Testis (tissue), 2 donors: ENCODE measurements at regions not wholly inside any gene's neighbourhood (a gene's known extent, or its start where the extent isn't known, plus 50 kb on each side); places are given as distances from the start of the nearest gene placed in this dataset.

Source experiments
- DNase-seq: peaks from one replicate; pipeline ENCODE4 v3.0.0-alpha.2; 2019
- H3K27ac ChIP-seq, 2 donors: fragments of 200-600 bp; sonication (generic); one replicate each; pipeline ENCODE4 v1.5.1; 2019
- H3K27me3 ChIP-seq: fragments of 200-600 bp; sonication (generic); one replicate; pipeline ENCODE4 v1.5.1; 2019
- H3K36me3 ChIP-seq: fragments of 200-600 bp; sonication (generic); one replicate; pipeline ENCODE4 v1.5.1; 2017; ENCODE audit warnings: low read depth; ENCODE audit errors: missing control alignments
- H3K4me1 ChIP-seq: fragments of 200-600 bp; sonication (generic); one replicate; pipeline ENCODE4 v1.5.1; 2019
- H3K4me3 ChIP-seq, 2 donors: fragments of 200-600 bp; sonication (generic); one replicate each; pipeline ENCODE4 v1.5.1; 2017 to 2019
- H3K9me3 ChIP-seq: fragments of 200-600 bp; sonication (generic); one replicate; pipeline ENCODE4 v1.5.1; 2017
- POLR2A ChIP-seq: fragments of 450-650 bp; IDR thresholded peaks from one replicate; pipeline ENCODE4 v1.6.1; 2017; ENCODE audit warnings: antibody characterized with exemption, mild to moderate bottlenecking, moderate library complexity
- WGBS, 2 donors: methylation state at CpG; one replicate each; pipeline ENCODE4 v1.1.5; 2018; 5-methylcytosine and 5-hydroxymethylcytosine counted together
- intact Hi-C: fragments of 100-400 bp; cut with DNase I; formaldehyde crosslinking; loops from one replicate; pipeline ENCODE4 v1.15.1; 2023; ENCODE audit warnings: low total_unique reads
- TF ChIP-seq, protein P1 (sequence below), 3 experiments: fragments of 450-650 bp in 2 of 3; fragments of 200-600 bp in 1 of 3; sonication (generic) in 1 of 3; IDR thresholded peaks; one replicate each; pipeline ENCODE4 v1.5.1; 2016 to 2019; ENCODE audit warnings: antibody characterized with exemption in 3 of 3, mild to moderate bottlenecking in 2 of 3, moderate library complexity in 1 of 3

DNA sequence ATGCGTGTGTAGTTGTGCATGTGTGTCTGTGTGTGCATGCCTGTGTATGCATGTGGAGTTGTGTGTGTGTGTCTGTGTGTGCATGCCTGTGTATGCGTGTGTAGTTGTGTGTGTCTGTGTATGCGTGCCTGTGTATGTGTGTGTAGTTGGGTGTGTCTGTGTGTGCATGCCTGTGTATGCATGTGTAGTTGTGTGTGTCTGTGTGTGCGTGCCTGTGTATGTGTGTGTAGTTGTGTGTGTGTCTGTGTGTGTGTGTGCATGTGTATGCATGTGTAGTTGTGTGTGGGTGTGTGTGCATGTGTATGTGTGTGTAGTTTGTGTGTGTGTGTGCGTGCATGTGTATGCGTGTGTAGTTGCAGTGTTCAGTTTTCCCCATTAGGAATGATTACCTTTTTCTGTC, 162.0 kb downstream of the URB2 start:
- no peaks in the 10 kb centered on the region for H3K27me3 ChIP-seq
- intact Hi-C loops, result no loop called here
- no peak for DNase-seq
- no peaks in the 10 kb centered on the region for H3K9me3 ChIP-seq
- whole genome bisulfite sequencing, 2 donors, result 86 to 95% methylated on average over 4 to 6 of the region's 6 CpGs
- no peaks in the 10 kb centered on the region for H3K36me3 ChIP-seq
- no peak for TF ChIP-seq POLR2A
- TF ChIP-seq, protein P1, sequence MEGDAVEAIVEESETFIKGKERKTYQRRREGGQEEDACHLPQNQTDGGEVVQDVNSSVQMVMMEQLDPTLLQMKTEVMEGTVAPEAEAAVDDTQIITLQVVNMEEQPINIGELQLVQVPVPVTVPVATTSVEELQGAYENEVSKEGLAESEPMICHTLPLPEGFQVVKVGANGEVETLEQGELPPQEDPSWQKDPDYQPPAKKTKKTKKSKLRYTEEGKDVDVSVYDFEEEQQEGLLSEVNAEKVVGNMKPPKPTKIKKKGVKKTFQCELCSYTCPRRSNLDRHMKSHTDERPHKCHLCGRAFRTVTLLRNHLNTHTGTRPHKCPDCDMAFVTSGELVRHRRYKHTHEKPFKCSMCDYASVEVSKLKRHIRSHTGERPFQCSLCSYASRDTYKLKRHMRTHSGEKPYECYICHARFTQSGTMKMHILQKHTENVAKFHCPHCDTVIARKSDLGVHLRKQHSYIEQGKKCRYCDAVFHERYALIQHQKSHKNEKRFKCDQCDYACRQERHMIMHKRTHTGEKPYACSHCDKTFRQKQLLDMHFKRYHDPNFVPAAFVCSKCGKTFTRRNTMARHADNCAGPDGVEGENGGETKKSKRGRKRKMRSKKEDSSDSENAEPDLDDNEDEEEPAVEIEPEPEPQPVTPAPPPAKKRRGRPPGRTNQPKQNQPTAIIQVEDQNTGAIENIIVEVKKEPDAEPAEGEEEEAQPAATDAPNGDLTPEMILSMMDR (IDR thresholded peaks at IDR 0.05), result no peak
- no peak overlapping the region for H3K4me3 ChIP-seq
- H3K27ac ChIP-seq, result no peak overlapping the region
- no peaks in the 10 kb centered on the region for H3K4me1 ChIP-seq

GRCh38 chr1:229792012-229792975, 166.2 kb downstream of the URB2 start:
- no peak for DNase-seq
- no peaks in the 10 kb centered on the region for H3K27me3 ChIP-seq
- no peaks in the 10 kb centered on the region for H3K9me3 ChIP-seq
- H3K4me1 ChIP-seq, result no peaks in the 10 kb centered on the region
- intact Hi-C loops, result no loop called here
- no peak for TF ChIP-seq POLR2A
- TF ChIP-seq, protein P1 (IDR thresholded peaks at IDR 0.05), result no peak
- no peak overlapping the region for H3K4me3 ChIP-seq
- H3K27ac ChIP-seq, result no peak overlapping the region
- H3K36me3 ChIP-seq, result no peaks in the 10 kb centered on the region
- WGBS, 2 donors, result 76 to 85% methylated on average over 6 of the region's 6 CpGs

DNA sequence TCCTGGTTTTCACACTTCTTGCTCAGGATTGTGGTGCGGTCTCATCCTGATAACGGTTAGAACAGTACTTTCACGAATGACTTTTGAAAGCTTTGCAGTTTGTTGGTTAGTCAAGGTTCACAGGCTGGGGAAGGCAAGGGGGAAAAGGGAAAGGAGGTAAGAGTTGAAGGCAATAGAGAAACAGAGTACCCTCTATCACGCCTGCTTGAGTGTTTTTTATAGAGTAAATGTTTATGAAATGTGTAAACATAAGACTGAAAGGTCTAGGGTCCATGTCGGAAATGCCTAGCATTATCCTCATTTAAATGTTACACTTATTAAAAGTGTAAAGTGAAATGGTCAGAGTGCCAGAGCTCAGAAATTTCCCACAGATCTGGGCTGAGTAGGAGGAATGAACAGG, 167.4 kb downstream of the URB2 start:
- DNase-seq, result no peak
- TF ChIP-seq, protein P1 (IDR thresholded peaks at IDR 0.05), result no peak
- no peak for TF ChIP-seq POLR2A
- WGBS, 2 donors, result 89 to 94% methylated on average over 5 of the region's 5 CpGs
- intact Hi-C loops, result no loop called here
- Histone ChIP-seq H3K4me3 (no peak overlapping the region), H3K4me1 (no peaks in the 10 kb centered on the region), H3K27ac (no peak overlapping the region), H3K36me3 (no peaks in the 10 kb centered on the region), H3K9me3 (no peaks in the 10 kb centered on the region), H3K27me3 (no peaks in the 10 kb centered on the region)

DNA sequence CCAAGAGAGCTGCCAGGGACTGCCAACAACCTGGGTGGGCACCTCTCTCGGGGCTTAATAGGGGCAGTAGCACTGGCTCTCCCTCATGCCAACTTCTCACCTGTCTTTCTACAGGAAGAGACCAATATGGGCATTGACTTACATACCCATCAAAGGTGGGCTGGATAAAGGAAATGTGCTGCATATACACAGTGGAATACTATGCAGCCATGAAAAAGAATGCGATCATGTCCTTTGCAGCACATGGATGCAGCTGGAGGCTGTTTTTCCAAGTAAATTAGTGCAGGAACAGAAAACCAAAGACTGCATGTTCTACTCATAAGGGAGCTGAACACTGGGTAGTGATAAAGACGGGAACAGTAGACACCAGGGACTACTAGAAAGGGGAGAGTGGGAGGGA, 172.5 kb downstream of the URB2 start:
- no peaks in the 10 kb centered on the region for H3K36me3 ChIP-seq
- no peak for DNase-seq
- 94 to 98% methylated on average over 3 of the region's 3 CpGs for whole genome bisulfite sequencing, 2 donors
- no peaks in the 10 kb centered on the region for H3K9me3 ChIP-seq
- H3K27me3 ChIP-seq, result no peaks in the 10 kb centered on the region
- intact Hi-C loops, result no loop called here
- H3K4me3 ChIP-seq, result no peak overlapping the region
- H3K27ac ChIP-seq, result no peak overlapping the region
- no peaks in the 10 kb centered on the region for H3K4me1 ChIP-seq
- TF ChIP-seq, protein P1 (IDR thresholded peaks at IDR 0.05), result no peak
- TF ChIP-seq POLR2A, result no peak
